ENCODE measurements at regions not wholly inside any gene's neighbourhood (a gene's known extent, or its start where the extent isn't known, plus 50 kb on each side); places are given as distances from the start of the nearest gene placed in this dataset.

DNA sequence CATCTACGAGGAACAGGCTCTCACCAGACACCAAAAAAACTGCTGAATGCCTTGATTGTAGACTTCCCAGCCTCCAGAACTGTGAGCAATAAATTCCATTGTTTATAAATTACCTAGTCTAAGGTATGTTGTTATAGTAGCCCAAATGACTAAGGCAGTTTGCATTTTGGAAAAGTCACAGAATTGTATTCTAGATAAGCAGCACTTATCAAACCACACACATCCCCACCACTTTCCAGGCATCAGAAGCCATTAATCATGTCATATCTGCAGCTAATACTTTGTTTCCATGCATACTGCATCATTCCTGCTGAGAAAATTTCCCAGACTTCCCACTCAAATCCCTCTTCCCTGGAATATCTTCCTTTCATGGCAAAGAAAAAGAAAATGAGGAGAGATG is 187.2 kb downstream of the INO80D start:
- H2AFZ ChIP-seq (ENCODE audit: control insufficient read depth, low read length), result no peak overlapping the region
- no peaks in the 10 kb centered on the region for H3K4me1 ChIP-seq (ENCODE audit: control insufficient read depth, extremely low read depth, insufficient read depth, low read length)
- no peaks in the 10 kb centered on the region for H4K20me1 ChIP-seq (ENCODE audit: control insufficient read depth, extremely low read depth, insufficient read depth, low read length)
- dilution Hi-C loops (cut with MboI; ENCODE audit: extremely low pct_ligation_motif_present, low sequenced_read_pairs), result no loop called here
- no peaks in the 10 kb centered on the region for H3K9me3 ChIP-seq (ENCODE audit: control insufficient read depth, low read depth, low read length)
- H3K4me2 ChIP-seq (ENCODE audit: control insufficient read depth, extremely low read depth, insufficient read depth, low read depth, low read length), result no peak overlapping the region
- FAIRE-seq, result no peak
- H3K9ac ChIP-seq (ENCODE audit: control insufficient read depth, extremely low read depth, insufficient read depth, low read length), result no peak overlapping the region
- H3K9me1 ChIP-seq (ENCODE audit: control insufficient read depth, extremely low read depth, insufficient read depth, low read length), result no peaks in the 10 kb centered on the region
- H3K79me2 ChIP-seq (ENCODE audit: control insufficient read depth, insufficient read depth, low read length), result no peaks in the 10 kb centered on the region
- no peak overlapping the region for H3K4me3 ChIP-seq (ENCODE audit: control insufficient read depth in 2 of 3, extremely low read depth in 1 of 3, insufficient read depth in 2 of 3, low read depth in 1 of 3, low read length in 3 of 3)
- no peak for TF ChIP-seq EZH2 (IDR thresholded peaks at IDR 0.05; ENCODE audit: low read length)
- TF ChIP-seq, protein P1, sequence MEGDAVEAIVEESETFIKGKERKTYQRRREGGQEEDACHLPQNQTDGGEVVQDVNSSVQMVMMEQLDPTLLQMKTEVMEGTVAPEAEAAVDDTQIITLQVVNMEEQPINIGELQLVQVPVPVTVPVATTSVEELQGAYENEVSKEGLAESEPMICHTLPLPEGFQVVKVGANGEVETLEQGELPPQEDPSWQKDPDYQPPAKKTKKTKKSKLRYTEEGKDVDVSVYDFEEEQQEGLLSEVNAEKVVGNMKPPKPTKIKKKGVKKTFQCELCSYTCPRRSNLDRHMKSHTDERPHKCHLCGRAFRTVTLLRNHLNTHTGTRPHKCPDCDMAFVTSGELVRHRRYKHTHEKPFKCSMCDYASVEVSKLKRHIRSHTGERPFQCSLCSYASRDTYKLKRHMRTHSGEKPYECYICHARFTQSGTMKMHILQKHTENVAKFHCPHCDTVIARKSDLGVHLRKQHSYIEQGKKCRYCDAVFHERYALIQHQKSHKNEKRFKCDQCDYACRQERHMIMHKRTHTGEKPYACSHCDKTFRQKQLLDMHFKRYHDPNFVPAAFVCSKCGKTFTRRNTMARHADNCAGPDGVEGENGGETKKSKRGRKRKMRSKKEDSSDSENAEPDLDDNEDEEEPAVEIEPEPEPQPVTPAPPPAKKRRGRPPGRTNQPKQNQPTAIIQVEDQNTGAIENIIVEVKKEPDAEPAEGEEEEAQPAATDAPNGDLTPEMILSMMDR (optimal IDR thresholded peaks at IDR 0.05 in 1 of 3, IDR thresholded peaks at IDR 0.05 in 1 of 3, conservative IDR thresholded peaks at IDR 0.05 in 1 of 3; ENCODE audit: extremely low read depth in 1 of 3, insufficient read depth in 2 of 3, low read length in 3 of 3), result no peak
- no peaks in the 10 kb centered on the region for H3K36me3 ChIP-seq (ENCODE audit: control insufficient read depth in 2 of 2, extremely low read depth in 1 of 2, insufficient read depth in 2 of 2, low read length in 2 of 2)
- DNase-seq (ENCODE audit: low read depth, low spot score), result no peak
- H3K27ac ChIP-seq (ENCODE audit: control insufficient read depth, insufficient read depth, low read length), result no peak overlapping the region
- H3K27me3 ChIP-seq (ENCODE audit: control insufficient read depth, extremely low read depth, insufficient read depth, low read length), result no peaks in the 10 kb centered on the region

DNA sequence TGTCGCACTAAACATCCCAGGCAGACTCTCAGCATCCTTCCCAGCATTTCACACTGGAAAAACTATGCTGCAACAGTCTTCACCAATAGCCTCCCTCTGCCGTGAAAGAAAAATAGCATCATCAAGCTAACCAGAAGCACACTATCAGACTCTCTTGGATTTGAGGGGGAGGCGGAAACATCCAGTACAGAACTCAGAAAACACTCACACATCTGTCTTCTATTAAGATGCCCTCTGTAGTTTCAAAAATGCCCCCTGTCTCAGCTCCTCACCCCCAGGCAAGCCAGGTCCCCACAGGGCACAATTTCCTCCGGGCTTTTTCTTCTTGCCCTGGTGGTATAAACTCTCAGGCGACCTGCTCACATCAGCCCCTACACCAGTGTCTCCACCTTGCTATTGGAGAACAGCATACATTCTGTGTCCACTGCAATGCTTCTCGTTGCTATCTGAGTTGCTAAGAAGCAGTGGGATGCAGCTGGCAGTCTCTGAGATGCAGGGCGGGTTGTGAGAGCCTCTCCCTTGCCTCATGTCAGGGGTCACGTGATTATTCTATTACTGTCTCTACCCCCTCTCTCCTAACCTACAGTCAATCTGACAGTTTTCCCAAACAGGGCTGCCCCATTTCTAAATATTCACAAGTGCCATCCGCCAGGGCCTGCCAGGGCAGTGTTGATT is 189.9 kb downstream of the INO80D start:
- FAIRE-seq (no peak), DNase-seq (ENCODE audit: low read depth, low spot score) (no peak)
- Histone ChIP-seq H3K9me3 (ENCODE audit: control insufficient read depth, low read depth, low read length) (no peaks in the 10 kb centered on the region), H3K27ac (ENCODE audit: control insufficient read depth, insufficient read depth, low read length) (no peak overlapping the region), H3K4me2 (ENCODE audit: control insufficient read depth, extremely low read depth, insufficient read depth, low read depth, low read length) (no peak overlapping the region), H3K9ac (ENCODE audit: control insufficient read depth, extremely low read depth, insufficient read depth, low read length) (no peak overlapping the region), H3K36me3 (ENCODE audit: control insufficient read depth in 2 of 2, extremely low read depth in 1 of 2, insufficient read depth in 2 of 2, low read length in 2 of 2) (no peaks in the 10 kb centered on the region), H2AFZ (ENCODE audit: control insufficient read depth, low read length) (no peak overlapping the region), H3K9me1 (ENCODE audit: control insufficient read depth, extremely low read depth, insufficient read depth, low read length) (no peaks in the 10 kb centered on the region), H3K4me3 (ENCODE audit: control insufficient read depth in 2 of 3, extremely low read depth in 1 of 3, insufficient read depth in 2 of 3, low read depth in 1 of 3, low read length in 3 of 3) (no peak overlapping the region), H3K79me2 (ENCODE audit: control insufficient read depth, insufficient read depth, low read length) (no peaks in the 10 kb centered on the region), H3K27me3 (ENCODE audit: control insufficient read depth, extremely low read depth, insufficient read depth, low read length) (no peaks in the 10 kb centered on the region), H4K20me1 (ENCODE audit: control insufficient read depth, extremely low read depth, insufficient read depth, low read length) (no peaks in the 10 kb centered on the region), H3K4me1 (ENCODE audit: control insufficient read depth, extremely low read depth, insufficient read depth, low read length) (peaks cover 21% of the 10 kb centered on the region)
- dilution Hi-C loops (cut with MboI; ENCODE audit: extremely low pct_ligation_motif_present, low sequenced_read_pairs), result no loop called here
- TF ChIP-seq, protein P1 (optimal IDR thresholded peaks at IDR 0.05 in 1 of 3, IDR thresholded peaks at IDR 0.05 in 1 of 3, conservative IDR thresholded peaks at IDR 0.05 in 1 of 3; ENCODE audit: extremely low read depth in 1 of 3, insufficient read depth in 2 of 3, low read length in 3 of 3), result no peak
- TF ChIP-seq EZH2 (IDR thresholded peaks at IDR 0.05; ENCODE audit: low read length), result no peak

Measured in keratinocyte (primary cell).